ENCODE measurements at regions not wholly inside any gene's neighbourhood (a gene's known extent, or its start where the extent isn't known, plus 50 kb on each side); places are given as distances from the start of the nearest gene placed in this dataset.

DNA sequence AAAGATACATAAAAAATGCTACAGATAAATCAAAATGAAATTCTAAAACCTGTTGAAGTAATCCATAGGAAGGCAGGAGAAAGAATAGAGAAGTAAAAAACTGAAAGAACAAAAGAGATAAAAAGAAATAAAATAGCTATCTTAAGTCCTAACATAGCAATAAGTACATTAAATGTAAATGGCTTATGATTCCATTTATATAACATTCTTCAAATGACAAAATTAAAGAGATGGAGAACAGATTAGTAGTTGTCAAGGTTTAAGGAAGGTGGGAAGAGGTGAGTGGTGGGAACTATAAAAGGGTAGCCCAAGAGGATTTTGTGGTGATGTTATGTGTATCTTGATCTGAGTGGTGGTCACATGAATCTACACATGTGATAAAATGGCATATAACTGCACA, 254.8 kb downstream of the FAM76B start:
- TF ChIP-seq CTCF (conservative IDR thresholded peaks at IDR 0.05; ENCODE audit: low read depth, low read length) (no peak), EZH2 (IDR thresholded peaks at IDR 0.05; ENCODE audit: low read length, unreplicated experiment) (no peak), EZH2phosphoT487 (IDR thresholded peaks at IDR 0.05; ENCODE audit: borderline replicate concordance, low read length) (no peak)
